ENCODE measurements at regions not wholly inside any gene's neighbourhood (a gene's known extent, or its start where the extent isn't known, plus 50 kb on each side); places are given as distances from the start of the nearest gene placed in this dataset.
"Not testable (repeated sequence)": the region's sequence is repeated elsewhere in the genome, so short reads cannot be mapped to it uniquely, and the experiment has no call there.

- DNase-seq = not testable (repeated sequence)
Observed at GRCh38 chr5:123975521-123975920, 463.5 kb downstream of the CSNK1G3 start.

GRCh38 chr5:123966781-123967180 is 454.8 kb downstream of the CSNK1G3 start:
- DNase-seq = no peak

GRCh38 chr5:123965626-123966025 is 453.6 kb downstream of the CSNK1G3 start:
- DNase-seq = no peak

GRCh38 chr5:123964884-123965283 is 452.9 kb downstream of the CSNK1G3 start:
- DNase-seq = no peak

GRCh38 chr5:123960526-123960925 is 448.5 kb downstream of the CSNK1G3 start:
- DNase-seq = no peak

GRCh38 chr5:123951582-123951977 is 439.6 kb downstream of the CSNK1G3 start:
- no peak for DNase-seq

GRCh38 chr5:123950701-123951581 is 439.0 kb downstream of the CSNK1G3 start:
- no peak for DNase-seq

GRCh38 chr5:123949807-123950340 is 437.9 kb downstream of the CSNK1G3 start:
- no peak for DNase-seq

- DNase-seq = no peak
Observed at GRCh38 chr5:123949043-123949804, 437.2 kb downstream of the CSNK1G3 start.

GRCh38 chr5:123947797-123948196 is 435.8 kb downstream of the CSNK1G3 start:
- DNase-seq = no peak

GRCh38 chr5:123945548-123945947 is 433.6 kb downstream of the CSNK1G3 start:
- DNase-seq = no peak

- DNase-seq = no peak
Observed at GRCh38 chr5:123943151-123943550, 431.2 kb downstream of the CSNK1G3 start.

- DNase-seq = no peak
Observed at GRCh38 chr5:123940416-123940815, 428.4 kb downstream of the CSNK1G3 start.

GRCh38 chr5:123937230-123937629 is 425.3 kb downstream of the CSNK1G3 start:
- peak; percentile 51 for DNase-seq

GRCh38 chr5:123936548-123936947 is 424.6 kb downstream of the CSNK1G3 start:
- DNase-seq = no peak

GRCh38 chr5:123933812-123934211 is 421.8 kb downstream of the CSNK1G3 start:
- DNase-seq = not testable (repeated sequence)

GRCh38 chr5:123929055-123929474 is 417.1 kb downstream of the CSNK1G3 start:
- DNase-seq = no peak

GRCh38 chr5:123928401-123928800 is 416.4 kb downstream of the CSNK1G3 start:
- DNase-seq = no peak

GRCh38 chr5:123921193-123921592 is 409.2 kb downstream of the CSNK1G3 start:
- DNase-seq = no peak

GRCh38 chr5:123916345-123917121 is 404.6 kb downstream of the CSNK1G3 start:
- DNase-seq = no peak

- DNase-seq = no peak
Observed at GRCh38 chr5:123914333-123914732, 402.4 kb downstream of the CSNK1G3 start.

GRCh38 chr5:123907349-123907748 is 395.4 kb downstream of the CSNK1G3 start:
- no peak for DNase-seq

Data from hematopoietic multipotent progenitor cell treated with erythropoietin and hydrocortisone succinate and interleukin-3 and kit ligand, for 8 days (in vitro differentiated cells).